OCI-LY3 (cell line): ENCODE measurements at regions not wholly inside any gene's neighbourhood (a gene's known extent, or its start where the extent isn't known, plus 50 kb on each side); places are given as distances from the start of the nearest gene placed in this dataset.

Source experiments
- H2AFZ ChIP-seq: fragments of 200-600, 300-600 bp; shearing (Covaris generic); 2 replicates; pipeline ENCODE4 v1.6.0; 2014; ENCODE audit warnings: antibody characterized with exemption, low read depth, low read length
- H3K27ac ChIP-seq: fragments of 200-600, 300-600 bp; sonication (generic); 2 replicates; pipeline ENCODE4 v1.5.1; 2014; ENCODE audit warnings: mild to moderate bottlenecking, low read length, moderate library complexity, mixed read lengths
- H3K27me3 ChIP-seq: fragments of 200-600, 300-600 bp; sonication (generic); 2 replicates; pipeline ENCODE4 v1.6.1; 2014; ENCODE audit warnings: low read depth, low read length, mixed read lengths
- H3K36me3 ChIP-seq: fragments of 200-600, 300-600 bp; sonication (generic); replicated peaks from 2 replicates; pipeline ENCODE3; 2014; ENCODE audit warnings: low read depth, low read length, mixed read lengths
- H3K4me1 ChIP-seq: fragments of 300-600, 200-600 bp; sonication (generic); 2 replicates; pipeline ENCODE4 v1.6.1; 2014; ENCODE audit warnings: low read length, mixed read lengths
- H3K4me2 ChIP-seq: fragments of 200-600, 300-600 bp; sonication (generic); 2 replicates; pipeline ENCODE4 v1.6.1; 2014; ENCODE audit warnings: low read length, mixed read lengths
- H3K4me3 ChIP-seq: fragments of 300-600, 200-600 bp; sonication (generic); 2 replicates; pipeline ENCODE4 v1.5.1; 2014; ENCODE audit warnings: antibody characterized with exemption, mild to moderate bottlenecking, low read length, moderate library complexity
- H3K79me2 ChIP-seq: fragments of 300-600, 200-600 bp; shearing (Covaris generic); 2 replicates; pipeline ENCODE4 v1.6.1; 2014; ENCODE audit warnings: mild to moderate bottlenecking, low read length, mixed read lengths
- H3K9ac ChIP-seq: fragments of 300-600, 200-600 bp; shearing (Covaris generic); 2 replicates; pipeline ENCODE4 v1.6.0; 2014; ENCODE audit warnings: mild to moderate bottlenecking, low read length, moderate library complexity
- H3K9me3 ChIP-seq: fragments of 200-600, 300-600 bp; shearing (Covaris generic); 2 replicates; pipeline ENCODE4 v1.6.1; 2014; ENCODE audit warnings: low read length, mixed read lengths; ENCODE audit not compliant: insufficient read depth
- H4K20me1 ChIP-seq: fragments of 200-600, 300-600 bp; sonication (generic); 2 replicates; pipeline ENCODE4 v1.6.1; 2016; ENCODE audit warnings: low read length, mixed read lengths; ENCODE audit not compliant: insufficient read depth
- CTCF ChIP-seq: fragments of 200-600, 300-600 bp; sonication (generic); IDR thresholded peaks from 2 replicates; pipeline ENCODE4 v1.5.1; 2014; ENCODE audit warnings: antibody characterized with exemption, low read length, low read depth
- EZH2phosphoT487 ChIP-seq: fragments of 200-600 bp; shearing (Covaris generic); IDR thresholded peaks from 2 replicates; pipeline ENCODE4 v1.6.1; 2018; ENCODE audit warnings: antibody characterized with exemption, mixed run types, low read depth

GRCh38 chr4:181661923-181662322 lies 581.3 kb upstream of the TENM3 start:
- no peaks in the 10 kb centered on the region for H3K27me3 ChIP-seq
- TF ChIP-seq CTCF, result no peak
- TF ChIP-seq EZH2phosphoT487, result no peak
- no peaks in the 10 kb centered on the region for H3K36me3 ChIP-seq
- H3K9ac ChIP-seq, result no peak overlapping the region
- no peaks in the 10 kb centered on the region for H3K9me3 ChIP-seq
- no peak overlapping the region for H3K4me2 ChIP-seq
- no peak overlapping the region for H3K4me3 ChIP-seq
- no peaks in the 10 kb centered on the region for H4K20me1 ChIP-seq
- H2AFZ ChIP-seq, result no peak overlapping the region
- no peaks in the 10 kb centered on the region for H3K79me2 ChIP-seq
- H3K4me1 ChIP-seq, result 0 out of 2 replicates have a peak, but pooled peaks cover 5% of the 10 kb centered on the region
- H3K27ac ChIP-seq, result no peak overlapping the region

- no peak overlapping the region for H3K9ac ChIP-seq
These were observed 580.8 kb upstream of the TENM3 start for GRCh38 chr4:181662383-181662782.

GRCh38 chr4:181670506-181670905 lies 572.7 kb upstream of the TENM3 start:
- H3K27ac ChIP-seq, result no peak overlapping the region
- H3K4me1 ChIP-seq, result no peaks in the 10 kb centered on the region
- no peak for TF ChIP-seq CTCF
- TF ChIP-seq EZH2phosphoT487, result no peak
- no peak overlapping the region for H3K4me3 ChIP-seq
- H4K20me1 ChIP-seq, result no peaks in the 10 kb centered on the region
- no peaks in the 10 kb centered on the region for H3K27me3 ChIP-seq
- no peaks in the 10 kb centered on the region for H3K36me3 ChIP-seq
- no peak overlapping the region for H3K9ac ChIP-seq
- no peak overlapping the region for H2AFZ ChIP-seq
- H3K4me2 ChIP-seq, result no peak overlapping the region
- no peaks in the 10 kb centered on the region for H3K9me3 ChIP-seq
- H3K79me2 ChIP-seq, result no peaks in the 10 kb centered on the region

More at GRCh38 chr4:181662383-181662782, 580.8 kb upstream of the TENM3 start:
- H3K4me2 ChIP-seq, result no peak overlapping the region
- no peak overlapping the region for H3K27ac ChIP-seq
- H3K36me3 ChIP-seq, result no peaks in the 10 kb centered on the region
- H3K4me3 ChIP-seq, result no peak overlapping the region
- no peaks in the 10 kb centered on the region for H4K20me1 ChIP-seq
- H3K27me3 ChIP-seq, result no peaks in the 10 kb centered on the region
- no peaks in the 10 kb centered on the region for H3K9me3 ChIP-seq
- no peak for TF ChIP-seq CTCF
- no peak for TF ChIP-seq EZH2phosphoT487
- H3K4me1 ChIP-seq, result 0 out of 2 replicates have a peak, but pooled peaks cover 5% of the 10 kb centered on the region
- no peaks in the 10 kb centered on the region for H3K79me2 ChIP-seq
- H2AFZ ChIP-seq, result no peak overlapping the region

GRCh38 chr4:181671672-181672071 lies 571.5 kb upstream of the TENM3 start:
- no peak overlapping the region for H3K27ac ChIP-seq
- no peaks in the 10 kb centered on the region for H3K4me1 ChIP-seq
- no peak overlapping the region for H2AFZ ChIP-seq
- no peak overlapping the region for H3K4me2 ChIP-seq
- no peak overlapping the region for H3K4me3 ChIP-seq
- no peak overlapping the region for H3K9ac ChIP-seq
- H3K9me3 ChIP-seq, result no peaks in the 10 kb centered on the region
- TF ChIP-seq CTCF (no peak), EZH2phosphoT487 (no peak)
- H4K20me1 ChIP-seq, result no peaks in the 10 kb centered on the region
- no peaks in the 10 kb centered on the region for H3K36me3 ChIP-seq
- no peaks in the 10 kb centered on the region for H3K27me3 ChIP-seq
- H3K79me2 ChIP-seq, result no peaks in the 10 kb centered on the region
